NCI-H2081 treated with DMSO at 0.1 percent for 48 hours (cell line): ENCODE measurements at regions not wholly inside any gene's neighbourhood (a gene's known extent, or its start where the extent isn't known, plus 50 kb on each side); places are given as distances from the start of the nearest gene placed in this dataset.

ENCODE experiments used
- DNase-seq: peaks from one replicate; lab custom pipeline; 2025; lab: John Stamatoyannopoulos, UW

DNA sequence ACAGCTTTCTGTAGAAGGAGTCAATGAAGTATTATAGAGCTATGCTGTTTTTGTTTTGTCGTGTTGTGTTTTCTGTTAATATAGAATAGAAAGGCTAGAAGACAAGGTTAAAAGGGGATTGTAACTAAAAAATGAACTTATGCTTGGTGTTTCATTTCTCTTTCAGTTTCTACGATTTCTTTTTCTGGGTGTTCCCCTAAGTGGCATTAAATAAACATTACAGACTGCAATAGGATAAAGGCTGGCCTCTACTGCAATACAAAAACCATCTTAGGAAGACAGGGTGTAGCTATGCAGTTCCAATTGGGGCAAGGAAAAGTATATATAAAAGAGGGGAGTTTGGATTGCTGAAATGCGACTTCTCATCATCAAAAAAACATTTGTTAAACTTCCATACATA is 1609.7 kb upstream of the ACVR2A start:
- DNase-seq, result no peak

DNA sequence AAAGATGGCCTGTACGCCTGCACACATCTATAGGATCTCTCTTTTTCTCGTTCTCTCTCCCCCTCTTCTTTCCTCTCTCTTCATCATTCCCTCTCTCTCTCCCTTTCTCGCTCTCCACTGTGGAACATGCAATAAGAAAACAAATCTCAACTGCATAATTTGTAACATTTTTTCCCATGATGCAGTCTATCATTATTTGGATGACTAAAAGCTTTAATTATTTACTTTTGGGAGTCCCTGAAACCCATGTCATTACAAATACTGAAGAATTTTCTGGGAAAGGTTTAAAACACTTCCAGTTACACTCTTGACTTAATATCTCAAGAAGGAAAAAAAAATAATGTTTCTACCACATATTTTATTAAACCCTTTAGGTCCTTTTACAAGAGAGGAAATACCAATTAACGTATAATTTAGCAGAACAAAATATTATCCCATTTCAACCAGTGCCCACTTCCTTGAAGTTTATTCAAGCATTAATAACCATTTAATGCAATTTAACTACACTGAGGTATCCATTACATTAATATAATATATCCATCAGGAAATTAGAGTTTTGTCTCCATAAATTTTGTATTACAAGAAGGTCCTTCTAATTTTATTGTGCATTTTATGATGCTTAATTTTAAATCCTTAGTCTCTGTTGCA is 1615.2 kb upstream of the ACVR2A start:
- no peak for DNase-seq

DNA sequence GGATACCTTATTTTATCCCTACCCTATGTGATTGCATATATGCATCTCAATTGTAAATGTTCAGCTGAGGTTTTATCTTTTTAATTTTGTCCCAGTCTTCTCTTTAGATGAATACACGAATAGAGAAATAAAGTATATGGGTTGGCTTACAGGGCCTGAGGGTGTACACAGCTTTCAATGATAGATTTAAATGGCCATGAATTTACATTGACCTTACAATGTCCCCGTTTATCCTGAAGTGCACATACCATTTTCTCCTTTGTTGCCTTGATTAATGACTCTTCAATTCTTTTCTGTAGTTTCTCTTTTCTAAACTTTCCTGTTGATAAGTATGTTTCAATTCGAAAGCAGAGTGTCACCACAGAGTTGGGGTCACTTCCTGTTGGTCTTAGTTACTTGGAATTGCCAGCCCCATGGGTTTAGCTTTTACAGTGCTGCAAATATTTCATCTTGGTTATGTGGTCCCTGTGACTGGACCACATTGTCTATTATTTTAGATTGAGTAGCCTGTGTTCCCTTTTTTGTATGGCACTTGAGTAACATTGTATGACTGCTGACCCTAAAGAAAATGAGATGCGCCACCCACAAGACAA is 1616.3 kb upstream of the ACVR2A start:
- DNase-seq, result no peak

DNA sequence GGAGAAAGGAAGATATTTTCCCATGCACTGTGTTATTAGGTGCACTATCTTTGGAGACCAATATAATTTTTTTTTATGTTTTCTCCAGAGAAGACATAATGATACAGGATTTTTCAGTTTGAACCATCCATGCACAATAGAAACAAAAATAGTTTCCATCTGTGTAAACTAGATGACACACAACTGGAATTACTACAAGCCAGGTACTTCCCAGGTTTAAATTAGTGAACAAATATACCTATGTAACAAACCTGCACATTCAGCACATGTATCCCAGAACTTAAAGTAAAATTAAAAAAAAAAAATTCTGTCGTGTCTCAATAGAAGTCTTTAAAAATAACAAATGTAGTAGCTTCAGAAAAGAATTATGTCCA is 1616.8 kb upstream of the ACVR2A start:
- no peak for DNase-seq

GRCh38 chr2:146227152-146228019 is 1617.4 kb upstream of the ACVR2A start:
- no peak for DNase-seq

GRCh38 chr2:146226077-146226476 is 1618.8 kb upstream of the ACVR2A start:
- DNase-seq, result no peak

GRCh38 chr2:146221826-146222225 is 1623.0 kb upstream of the ACVR2A start:
- DNase-seq, result no peak

DNA sequence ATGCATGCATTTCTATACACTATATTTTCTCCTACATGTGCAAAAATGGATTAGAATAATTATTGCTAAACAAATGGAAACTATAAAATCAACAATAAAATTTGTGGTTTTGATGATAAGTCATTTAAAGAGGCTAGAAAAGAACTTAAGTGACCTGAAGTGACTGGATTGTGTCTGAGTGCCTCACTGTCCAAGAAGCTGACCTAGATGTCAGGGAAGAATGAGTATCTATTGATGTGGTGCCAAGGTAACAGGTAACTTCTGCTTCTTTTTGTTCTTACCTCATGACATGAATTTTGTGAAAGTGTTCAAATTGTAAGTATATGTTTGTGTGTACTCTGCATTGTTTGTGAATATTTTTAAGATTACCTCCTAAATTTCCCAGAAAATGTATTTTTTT is 1623.9 kb upstream of the ACVR2A start:
- DNase-seq, result no peak

DNA sequence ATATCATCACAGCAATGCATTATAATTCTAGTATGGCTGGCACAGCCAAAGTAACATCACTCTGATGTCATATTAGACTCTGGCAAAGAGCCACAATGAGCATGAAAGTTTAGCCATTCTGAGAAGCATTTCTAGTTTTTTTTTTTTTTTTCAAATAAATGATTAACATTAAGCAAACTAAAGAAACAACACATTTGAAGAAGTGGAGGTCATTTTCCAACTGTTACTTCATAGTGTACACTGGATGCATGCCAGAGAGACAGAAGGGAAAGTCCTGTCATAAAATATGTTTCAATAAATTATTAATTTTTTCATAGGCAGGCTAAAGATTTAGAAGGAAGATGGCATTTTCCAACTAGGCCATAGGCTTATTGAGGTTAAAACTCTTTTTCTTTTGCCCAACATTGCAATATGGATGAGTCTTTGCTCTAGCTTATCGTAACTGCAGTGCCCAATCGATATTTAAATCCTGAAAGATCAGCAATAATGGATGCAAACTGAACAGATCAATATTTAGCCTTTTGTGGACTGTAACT is 1630.4 kb upstream of the ACVR2A start:
- DNase-seq, result no peak

DNA sequence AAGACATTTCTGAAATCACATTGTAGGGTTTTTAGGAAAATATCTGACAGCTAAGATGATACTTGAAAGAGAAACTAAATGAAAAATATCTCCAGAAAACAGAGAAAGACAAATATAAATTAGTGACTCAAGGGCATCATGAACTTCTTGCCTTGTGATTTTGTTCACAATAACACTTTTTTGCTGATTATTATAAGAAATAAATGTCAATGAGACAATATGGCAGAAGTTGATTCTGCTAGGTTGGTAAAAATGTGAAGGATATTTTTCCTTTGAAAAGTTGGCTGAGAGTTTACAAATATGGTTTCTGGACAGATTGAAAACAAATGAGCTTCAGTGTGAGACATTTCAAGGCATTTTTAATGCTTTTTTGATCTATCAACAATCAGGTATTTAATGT is 1631.2 kb upstream of the ACVR2A start:
- DNase-seq, result no peak

DNA sequence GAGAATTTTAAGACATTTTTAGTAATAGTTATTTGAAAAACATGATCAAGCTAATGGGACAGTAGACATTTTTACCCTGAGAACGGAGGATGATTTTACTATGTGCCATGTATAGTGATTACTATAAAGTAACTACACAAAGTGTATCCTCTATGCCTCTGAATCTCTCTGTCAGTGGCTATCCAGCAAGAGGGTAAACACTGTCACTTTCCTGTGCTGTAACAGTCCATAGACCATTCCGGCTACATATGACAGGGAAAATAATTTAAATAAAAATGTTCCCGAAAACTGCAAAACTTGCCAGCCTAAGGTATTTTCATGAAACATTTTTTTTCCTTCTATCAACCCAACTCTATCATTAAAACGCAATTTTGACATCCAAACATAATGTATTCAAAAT is 1632.2 kb upstream of the ACVR2A start:
- DNase-seq, result no peak

DNA sequence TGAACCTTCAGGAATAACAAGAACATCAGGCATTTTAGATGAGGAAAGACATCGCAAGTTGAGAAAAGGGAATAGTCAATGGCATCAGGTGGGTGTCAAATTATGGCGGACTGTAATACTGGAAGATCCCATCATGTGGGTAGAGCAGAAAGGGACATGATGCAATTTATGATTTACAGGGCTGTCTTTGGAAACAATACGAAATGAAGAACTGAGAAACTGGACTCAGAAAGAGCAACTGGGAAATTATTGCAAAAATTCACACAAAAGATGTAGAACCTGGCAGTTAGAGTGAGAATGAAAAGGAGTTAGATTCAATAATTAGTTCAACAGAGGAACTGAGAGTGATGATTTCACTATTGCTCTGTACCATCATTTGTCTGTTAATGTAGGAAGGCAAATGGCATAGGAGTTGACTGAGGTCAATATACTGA is 1635.0 kb upstream of the ACVR2A start:
- DNase-seq, result no peak

- DNase-seq, result no peak
Observed at GRCh38 chr2:146207901-146208300, 1636.9 kb upstream of the ACVR2A start.

GRCh38 chr2:146207417-146207816 is 1637.4 kb upstream of the ACVR2A start:
- DNase-seq, result no peak

GRCh38 chr2:146203064-146203624 is 1641.7 kb upstream of the ACVR2A start:
- no peak for DNase-seq

- no peak for DNase-seq
Observed at GRCh38 chr2:146193619-146194018, 1651.2 kb upstream of the ACVR2A start.

GRCh38 chr2:146189541-146189940 is 1655.3 kb upstream of the ACVR2A start:
- DNase-seq, result no peak

- no peak for DNase-seq
Observed at GRCh38 chr2:146173934-146174333, 1654.0 kb upstream of the ZEB2 start.

DNA sequence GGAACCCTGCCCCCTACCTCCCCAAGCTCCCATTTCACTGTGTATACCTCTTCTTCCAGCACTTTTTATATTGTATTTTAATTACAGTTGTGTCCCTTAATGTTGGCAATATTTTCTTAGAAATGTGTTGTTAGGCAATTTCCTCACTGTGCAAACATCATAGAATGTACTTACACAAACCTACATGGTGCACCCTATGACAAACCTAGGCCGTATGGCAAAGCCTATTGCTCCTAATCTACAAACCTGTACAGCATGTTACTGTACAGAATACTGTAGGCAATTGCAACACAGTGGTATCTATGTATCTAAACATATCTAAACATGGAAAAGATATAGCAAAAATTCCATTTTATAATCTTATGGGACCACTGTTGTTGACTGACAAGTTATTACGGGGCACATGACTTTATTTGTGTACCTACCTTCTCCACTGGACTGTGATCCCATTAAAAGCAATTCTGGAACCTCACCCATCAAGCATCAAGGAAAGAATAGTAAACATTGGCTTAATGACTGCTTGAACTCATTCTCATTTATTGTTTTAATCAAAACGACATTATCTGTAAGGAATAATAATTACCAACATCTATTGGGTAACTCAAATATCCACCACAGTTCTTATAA is 1641.5 kb upstream of the ZEB2 start:
- no peak for DNase-seq

GRCh38 chr2:146158072-146158674 is 1638.3 kb upstream of the ZEB2 start:
- no peak for DNase-seq

DNA sequence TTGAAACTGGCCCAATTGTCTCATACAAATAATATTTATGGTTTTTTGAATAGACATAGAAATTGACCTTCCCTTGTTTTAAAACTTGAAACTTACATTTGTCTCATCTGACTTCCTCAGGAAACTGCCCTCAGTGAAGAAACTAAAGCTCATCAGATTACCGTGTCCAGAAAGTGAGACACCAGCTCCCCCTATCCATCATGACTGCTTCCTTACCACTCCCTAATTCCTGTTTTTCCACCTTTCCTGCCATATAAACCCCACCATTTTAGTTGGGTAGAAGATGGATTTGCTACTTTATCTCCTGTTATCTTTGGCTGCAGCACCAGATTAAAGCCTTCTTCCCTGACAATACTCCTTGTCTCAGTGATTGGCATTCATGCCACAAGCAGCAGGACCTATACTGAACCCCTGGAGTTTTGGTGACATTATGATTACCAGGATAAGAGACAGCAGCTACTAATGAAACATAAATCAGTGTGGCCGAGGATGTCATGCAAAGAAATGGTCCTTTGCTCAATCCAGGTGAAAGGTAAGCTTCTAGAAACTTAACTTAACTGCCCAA is 1627.6 kb upstream of the ZEB2 start:
- no peak for DNase-seq
